Activated CD4-positive, CD25-positive, alpha-beta regulatory T cell (primary cell): ENCODE measurements at regions not wholly inside any gene's neighbourhood (a gene's known extent, or its start where the extent isn't known, plus 50 kb on each side); places are given as distances from the start of the nearest gene placed in this dataset.
"Not testable (repeated sequence)": the region's sequence is repeated elsewhere in the genome, so short reads cannot be mapped to it uniquely, and the experiment has no call there.

Experiments
- DNase-seq, 4 experiments: peaks; one replicate each; lab custom pipeline; 2025; lab: John Stamatoyannopoulos, UW

DNA sequence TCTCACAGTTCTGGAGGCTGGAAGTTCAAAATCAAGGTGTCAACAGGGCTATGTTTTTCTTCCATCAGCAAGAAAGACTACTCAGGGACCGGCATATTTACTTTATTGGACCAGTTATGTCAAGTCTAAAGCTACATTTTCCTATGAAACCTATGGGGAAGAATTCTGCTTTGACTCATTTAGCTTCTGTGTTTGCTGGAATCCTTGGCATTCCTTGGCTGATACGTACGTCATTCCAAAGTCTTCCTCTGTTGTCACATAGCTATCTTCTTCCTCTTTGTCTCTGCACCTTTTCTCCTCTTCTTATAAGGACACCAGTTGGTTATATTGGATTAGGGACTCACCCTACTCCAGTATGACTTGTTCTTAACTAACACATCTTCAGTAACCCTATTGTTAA lies 137.4 kb upstream of the FBXO11 start:
- no peak for DNase-seq

DNA sequence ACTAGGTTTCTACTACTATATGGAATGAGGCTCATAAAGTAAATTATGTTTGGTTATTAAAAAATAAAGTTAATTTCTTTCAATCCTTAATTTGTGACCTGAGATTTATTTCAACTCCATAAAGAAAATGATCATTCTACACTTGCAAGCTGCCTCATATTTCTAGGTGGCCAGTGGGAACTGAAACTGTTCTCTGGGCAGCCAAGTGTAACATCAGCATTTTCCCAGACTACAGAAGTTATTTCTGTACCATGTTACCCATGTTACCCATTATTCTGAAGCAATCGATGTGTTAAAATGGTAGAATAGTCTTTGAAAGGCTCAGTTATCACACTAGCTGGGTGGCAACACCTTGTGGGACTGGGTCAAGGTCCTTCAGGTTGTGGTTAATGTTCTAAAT lies 139.3 kb upstream of the FBXO11 start:
- no peak for DNase-seq

DNA sequence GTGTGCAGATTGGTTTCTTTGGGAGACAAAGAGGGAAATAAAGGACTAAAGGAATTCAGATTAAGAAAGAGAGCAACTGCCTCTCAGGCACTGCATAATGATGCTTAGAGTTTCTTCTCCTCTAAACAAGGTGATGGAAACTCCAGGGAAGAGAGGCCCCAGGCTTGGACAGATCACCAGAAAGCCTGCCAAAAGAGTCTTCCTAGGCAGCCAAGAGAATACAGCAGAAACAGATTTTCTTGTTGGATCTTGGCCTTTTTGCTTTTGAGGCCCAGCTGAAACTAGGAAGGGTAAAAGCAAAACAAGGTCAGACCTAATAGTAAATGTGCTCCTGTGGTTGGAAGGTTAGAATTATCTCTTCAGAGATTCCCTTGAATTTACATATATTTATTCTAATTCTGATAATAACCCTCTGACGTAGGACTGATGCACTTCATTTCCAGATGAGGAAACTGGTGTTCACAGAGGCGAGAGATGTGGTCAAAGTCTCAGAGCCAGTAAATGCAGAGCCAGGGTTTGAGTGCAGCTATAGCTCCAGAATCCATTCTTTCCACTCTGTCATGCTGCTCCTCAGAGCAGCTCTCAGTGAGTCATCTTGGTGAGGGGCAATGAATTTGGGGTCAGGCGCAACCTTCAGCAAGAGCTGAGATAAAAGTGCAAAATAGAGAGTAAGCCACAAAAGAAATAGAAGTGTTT lies 142.3 kb upstream of the FBXO11 start:
- no peak for DNase-seq

DNA sequence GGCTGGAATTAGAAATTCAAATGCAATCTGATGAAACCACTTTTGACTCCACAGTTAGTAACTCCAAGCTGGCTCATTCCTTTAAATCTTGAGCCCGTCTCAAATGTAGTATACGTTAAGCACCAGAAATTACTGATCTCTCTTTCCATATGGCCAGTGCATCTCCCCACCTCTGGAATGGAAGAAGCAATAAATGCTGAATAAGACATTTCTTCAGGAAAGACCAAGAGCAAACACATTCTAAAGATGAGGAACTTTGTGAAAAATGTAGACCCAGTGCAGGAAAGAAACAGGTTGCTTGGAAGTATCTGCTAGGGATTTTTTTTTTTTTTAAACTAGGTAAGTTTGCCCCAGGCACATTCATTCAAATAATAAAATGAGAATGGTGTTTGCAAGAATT lies 143.1 kb upstream of the FBXO11 start:
- no peak for DNase-seq

DNA sequence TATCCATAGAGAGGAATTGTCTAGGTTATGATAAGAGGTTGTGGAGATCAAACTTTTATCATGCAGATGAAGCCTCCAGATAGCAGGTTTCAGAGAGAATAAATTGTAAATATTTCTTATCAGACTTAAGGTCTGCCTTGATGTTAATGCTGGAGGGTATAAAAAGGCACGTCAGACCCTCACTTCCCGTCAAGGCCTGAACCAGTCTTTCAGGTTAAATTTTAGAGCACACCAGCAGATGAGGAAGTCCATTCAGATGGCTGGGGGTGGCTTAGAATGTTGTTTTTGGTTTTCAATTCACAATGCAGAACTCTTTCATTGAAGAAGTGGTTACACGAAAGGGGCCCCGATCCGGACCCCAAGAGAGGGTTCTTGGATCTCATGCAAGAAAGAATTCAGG lies 144.4 kb upstream of the FBXO11 start:
- no peak for DNase-seq

DNA sequence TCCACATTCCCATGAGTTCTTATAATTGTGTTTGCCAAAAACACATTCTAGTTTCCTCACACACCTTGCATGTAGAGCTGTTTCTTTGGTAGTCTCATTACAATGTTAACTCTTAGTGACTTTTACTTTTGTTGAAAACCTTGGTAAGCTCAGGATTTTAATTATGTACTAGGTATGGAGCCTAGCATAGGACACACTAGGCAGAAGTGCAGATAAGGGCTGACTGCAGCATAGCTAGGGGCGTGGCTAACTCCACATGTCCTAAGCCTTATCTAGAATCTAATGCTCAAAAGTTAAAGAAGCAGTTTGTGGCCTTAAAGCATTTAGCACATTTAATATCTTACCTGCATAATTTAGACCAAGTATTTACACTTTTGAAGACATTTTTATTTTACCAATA lies 153.7 kb upstream of the FBXO11 start:
- DNase-seq: no peak

DNA sequence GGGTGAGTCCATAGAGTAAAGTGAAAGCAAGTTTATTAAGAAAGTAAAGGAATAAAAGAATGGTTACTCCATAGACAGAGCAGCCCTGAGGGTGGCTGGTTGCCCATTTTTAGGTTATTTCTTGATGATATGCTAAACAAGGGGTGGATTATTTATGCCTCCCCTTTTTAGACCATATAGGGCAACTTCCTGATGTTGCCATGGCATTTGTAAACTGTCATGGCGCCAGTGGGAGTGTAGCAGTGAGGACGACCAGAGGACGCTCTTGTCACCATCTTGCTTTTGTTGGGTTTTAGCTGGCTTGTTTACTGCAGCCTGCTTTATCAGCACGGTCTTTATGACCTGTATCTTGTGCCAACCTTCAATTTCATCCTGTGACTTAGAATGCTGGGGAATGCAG lies 155.4 kb upstream of the FBXO11 start:
- DNase-seq: not testable (repeated sequence)

DNA sequence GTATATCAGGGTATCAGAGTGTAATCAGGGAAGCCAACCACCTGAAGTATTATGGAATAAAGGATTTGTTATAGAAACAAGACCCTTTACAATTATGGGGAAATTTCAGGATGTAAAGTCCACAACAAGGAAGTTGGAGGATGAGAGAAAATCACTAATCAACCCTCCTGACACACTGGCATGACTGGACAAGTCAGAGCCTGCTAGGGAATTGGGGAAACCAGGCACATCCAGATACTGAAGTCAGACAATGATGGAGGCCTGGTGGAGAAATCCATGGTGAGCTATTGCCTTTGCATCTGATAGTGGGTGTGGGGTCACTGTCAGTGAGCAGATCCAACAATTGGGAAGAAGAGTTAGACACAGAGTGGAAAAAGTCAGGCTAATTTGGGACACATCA lies 158.8 kb upstream of the FBXO11 start:
- DNase-seq: no peak

DNA sequence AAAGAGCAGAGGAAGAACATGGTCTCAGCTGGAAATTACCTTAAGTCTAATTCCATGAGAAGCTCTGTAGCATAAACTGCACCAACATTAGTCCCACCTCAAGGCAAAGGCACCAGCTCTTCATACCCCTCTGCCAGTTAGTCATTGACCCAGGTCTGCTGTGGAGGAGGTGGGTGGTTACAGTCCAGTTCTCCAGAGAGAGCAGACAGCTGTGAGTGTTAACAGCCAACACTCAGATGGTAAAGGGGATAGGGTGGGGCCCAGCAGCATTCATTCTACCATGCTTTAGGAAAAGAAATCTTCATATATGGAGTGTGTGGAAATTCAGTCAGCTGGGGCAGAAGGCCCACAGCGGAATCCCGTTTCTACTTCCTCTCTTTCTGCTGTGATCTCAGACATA lies 159.7 kb upstream of the FBXO11 start:
- no peak for DNase-seq

DNA sequence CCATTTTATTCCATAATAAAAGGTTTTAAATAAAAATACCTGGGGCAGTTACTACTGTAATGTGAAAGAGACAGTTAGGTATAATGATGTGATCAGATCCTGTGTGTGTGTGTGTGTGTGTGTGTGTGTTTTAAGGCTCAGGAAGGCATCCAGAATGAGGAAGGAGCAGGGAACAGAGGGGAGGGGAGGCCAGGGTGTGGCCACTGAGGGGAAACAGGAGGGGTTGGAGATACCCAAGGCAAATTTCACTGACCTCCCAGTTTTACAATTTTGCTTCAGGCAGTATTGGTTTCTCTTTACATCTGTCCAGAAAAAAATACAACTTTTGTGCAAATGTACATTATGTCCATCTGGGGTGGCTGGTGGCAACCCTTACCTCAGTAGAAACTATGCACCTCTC lies 163.5 kb upstream of the FBXO11 start:
- DNase-seq: no peak

DNA sequence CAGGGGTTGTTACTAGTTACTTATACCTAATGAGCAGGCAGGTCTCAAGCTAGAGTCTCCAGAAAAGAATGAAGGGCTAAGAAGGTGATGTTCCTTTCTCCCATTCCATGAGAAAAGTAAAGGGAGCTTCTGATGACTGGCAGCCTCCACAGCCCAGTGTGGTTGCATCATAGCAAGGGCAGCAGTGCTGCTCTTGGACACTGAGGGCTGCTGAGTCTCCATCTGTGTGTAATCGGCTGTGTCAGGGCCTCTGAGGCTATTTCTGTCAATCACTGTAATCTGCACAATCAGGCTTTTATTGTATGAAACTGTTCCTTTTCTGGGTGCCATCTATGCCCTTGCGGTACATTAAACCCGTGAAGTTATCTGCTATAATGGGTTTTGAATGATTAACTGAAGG lies 164.1 kb upstream of the FBXO11 start:
- no peak for DNase-seq

DNA sequence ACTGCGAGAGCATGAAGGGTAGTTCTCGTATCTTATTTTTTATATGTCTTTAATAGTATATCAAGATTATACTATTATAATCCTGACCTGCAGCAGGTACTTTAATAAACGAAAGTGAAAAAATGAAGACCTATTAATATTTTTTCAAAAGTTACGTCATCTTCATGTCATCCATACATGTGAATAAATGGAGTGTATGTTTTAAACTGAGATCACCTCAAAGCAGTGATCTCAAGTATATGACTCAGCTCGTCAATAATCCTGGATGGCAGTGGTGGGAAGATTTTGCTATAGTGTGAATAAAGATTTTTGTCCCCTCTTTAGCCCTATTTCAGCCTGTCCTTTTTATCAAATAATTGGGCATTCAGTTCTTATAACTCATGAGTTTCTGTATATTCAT lies 166.3 kb upstream of the FBXO11 start:
- no peak for DNase-seq

DNA sequence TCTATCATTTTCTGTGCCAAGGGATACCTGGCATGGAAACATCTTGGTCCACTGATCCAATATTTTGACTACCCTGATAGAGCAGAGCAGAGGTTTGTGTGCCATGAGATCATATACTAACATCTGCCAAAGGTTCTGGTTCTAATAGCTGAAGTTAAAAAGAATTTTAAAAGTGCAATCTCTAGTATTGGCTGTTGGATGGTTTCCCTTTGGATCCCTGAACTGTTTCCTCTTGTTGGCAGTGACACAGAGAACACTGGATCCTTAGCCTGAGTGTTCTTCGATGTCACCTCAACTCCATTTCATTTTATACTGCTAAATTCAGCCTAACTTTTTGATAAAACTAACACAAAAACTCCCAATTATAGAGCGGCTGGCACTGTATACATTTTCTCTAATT lies 169.3 kb upstream of the FBXO11 start:
- no peak for DNase-seq

DNA sequence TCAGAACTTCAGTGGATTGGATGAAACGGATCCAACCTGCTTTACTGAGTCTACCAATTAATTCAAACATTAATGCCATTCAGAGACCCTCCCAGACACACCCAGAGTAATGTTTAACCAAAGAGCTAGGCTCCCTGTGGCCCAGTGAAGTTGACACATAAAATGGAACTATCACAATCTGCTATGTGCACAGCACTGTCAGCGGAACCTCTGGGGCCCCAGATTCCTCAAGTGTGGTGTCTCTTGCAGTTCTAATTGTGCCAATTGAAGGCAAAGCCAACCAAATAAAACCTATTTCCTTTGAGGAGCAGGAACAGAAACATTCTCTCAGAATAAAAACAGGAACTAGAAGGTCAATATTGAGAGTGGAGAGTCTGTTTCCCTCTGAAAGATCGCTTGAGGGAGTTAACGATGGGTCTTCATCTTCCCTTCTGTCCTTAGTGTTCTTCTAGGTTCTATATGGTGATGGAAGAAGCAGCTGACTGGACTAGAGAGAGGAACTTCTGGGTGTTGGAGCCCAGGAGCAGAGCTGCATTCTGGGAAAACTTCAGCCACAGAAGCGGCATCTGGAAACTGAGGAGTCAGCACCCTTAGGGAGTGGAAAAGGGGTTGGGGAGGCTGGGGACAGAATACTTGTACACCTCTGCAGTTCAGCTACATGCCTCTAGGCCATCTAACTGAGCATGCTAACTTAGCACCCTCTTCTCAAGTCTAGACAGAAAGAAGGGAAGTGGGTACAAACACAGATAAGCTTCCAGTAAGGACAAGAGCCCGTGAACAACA lies 174.4 kb upstream of the FBXO11 start:
- DNase-seq: no peak

DNA sequence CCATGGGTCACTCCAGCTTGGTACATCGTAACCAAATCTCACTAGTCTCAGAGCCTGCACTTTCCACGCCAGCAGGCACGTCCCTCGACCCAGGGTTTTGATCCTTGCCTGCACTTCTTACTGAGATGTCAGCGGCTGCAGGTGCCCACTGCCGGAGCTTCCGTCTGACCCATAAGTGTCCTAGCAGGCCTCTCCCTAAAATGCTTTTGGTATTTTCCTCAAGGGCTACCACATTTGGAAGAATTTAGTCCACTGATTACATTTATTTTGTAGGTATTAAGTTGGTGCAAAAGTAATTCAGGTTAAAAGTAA lies 175.0 kb upstream of the FBXO11 start:
- no peak for DNase-seq

DNA sequence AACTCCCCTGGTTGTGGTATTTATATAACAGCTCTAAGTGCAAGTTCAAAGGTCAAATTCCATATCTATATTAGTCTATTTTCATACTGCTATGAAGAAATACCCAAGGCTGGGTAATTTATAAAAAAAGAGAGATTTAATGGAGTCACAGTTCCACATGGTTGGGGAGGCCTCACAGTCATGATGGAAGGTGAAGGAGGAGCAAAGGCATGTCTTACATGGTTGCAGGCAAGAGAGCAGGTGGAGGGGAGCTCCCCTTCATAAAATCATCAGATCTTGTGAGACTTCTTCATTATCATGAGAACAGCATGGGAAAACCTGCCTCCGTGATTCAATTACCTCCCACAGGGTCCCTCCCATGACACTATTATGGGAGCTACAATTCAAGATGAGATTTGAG lies 179.6 kb upstream of the FBXO11 start:
- DNase-seq: no peak

DNA sequence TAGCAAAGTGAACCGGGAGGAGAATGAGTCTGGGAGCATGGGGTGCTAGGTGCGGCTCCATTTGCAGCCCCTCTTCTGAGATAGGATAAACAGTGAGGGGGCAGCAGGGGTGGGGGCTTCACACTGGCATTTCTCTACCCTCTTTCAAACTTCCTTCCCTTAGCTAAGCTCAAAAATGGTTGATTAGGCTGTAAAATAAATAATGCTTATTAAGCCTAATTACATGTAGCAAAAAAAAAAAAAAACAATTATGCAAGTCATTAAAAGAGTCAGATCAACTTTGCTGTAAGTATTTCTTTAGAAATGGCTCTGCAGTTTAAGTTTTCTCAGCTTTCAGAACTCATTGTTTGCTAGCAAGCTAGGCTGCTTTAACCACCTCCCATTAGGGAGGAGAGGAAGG lies 182.7 kb upstream of the FBXO11 start:
- no peak for DNase-seq

DNA sequence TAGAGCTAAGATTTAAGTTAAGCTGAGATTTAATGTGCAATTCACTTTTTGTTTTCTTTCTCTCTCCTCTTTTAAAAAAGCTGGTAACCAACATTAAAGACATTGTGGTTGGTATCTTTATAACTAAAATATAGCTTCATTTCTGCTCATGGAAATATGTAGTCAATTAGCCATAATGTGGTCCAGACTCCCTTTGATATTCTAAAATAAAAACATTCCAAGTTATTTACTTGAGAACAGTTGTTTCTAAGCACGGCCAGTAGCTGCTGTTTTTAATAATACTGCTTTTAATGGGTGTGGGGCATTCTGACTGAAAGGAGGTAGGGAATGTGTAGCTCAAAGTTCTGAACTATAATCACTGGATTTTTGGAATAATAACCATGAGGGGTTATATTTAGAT lies 183.3 kb upstream of the FBXO11 start:
- DNase-seq: no peak

DNA sequence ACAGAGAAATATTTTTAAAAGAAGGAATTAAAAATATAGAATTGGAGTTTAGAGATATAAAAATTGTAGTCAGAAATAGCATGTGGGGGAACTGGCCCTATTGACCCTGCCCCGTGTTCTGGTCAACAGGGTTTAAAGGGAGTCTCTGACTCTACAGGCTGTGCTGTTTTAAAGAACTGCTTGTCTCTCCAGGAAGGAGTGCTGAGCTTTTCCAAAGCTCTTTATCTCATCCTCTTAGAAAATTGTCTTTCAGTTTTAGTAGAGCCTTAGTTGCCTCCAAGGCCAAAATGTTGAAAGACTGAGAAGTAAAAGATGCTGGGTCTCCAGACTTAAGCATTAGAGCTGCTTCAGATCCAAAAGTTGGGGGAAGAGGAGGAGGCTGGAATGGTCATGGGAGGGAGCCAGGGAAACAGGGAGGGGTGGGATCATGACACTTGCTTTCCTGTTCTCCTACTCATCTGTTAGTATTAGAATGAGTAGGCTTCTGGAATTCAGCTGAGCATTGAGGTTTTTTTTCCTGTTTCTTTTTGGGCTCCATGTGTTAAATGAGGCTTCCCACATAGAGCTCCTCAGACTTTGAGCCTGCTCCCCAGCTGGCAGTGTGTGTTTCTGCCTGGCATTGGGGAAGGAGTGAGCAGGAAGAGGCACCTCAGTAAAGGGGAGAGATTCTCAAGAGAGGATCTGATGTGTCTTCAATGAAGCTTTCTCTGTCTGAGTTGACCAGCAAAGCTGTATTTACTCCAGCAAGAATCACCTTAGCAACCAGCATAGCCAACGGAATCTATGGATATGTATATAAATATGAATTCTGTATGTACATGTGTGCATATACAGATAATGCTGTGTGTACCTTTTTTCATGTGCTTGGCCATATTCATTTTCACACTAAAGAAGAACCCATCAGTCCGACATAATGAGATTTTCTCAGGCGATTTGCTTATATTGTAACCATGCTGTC lies 186.8 kb upstream of the FBXO11 start:
- no peak for DNase-seq

DNA sequence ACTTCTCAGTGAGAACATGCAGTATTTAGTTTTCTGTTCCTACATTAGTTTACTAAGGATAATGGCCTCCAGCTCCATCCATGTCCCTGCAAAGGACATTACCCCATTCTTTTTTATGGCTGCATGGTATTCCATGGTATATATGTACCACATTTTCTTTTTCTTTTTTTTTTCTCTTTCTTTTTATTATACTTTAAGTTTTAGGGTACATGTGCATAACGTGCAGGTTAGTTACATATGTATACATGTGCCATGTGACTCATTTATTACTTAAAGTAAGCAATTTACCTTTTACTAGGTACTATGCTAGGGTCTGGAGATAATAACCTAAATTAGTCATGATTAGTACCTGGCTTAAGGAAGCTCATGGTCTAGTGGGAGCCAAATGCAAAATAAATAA lies 190.5 kb upstream of the FBXO11 start:
- DNase-seq: not testable (repeated sequence)

DNA sequence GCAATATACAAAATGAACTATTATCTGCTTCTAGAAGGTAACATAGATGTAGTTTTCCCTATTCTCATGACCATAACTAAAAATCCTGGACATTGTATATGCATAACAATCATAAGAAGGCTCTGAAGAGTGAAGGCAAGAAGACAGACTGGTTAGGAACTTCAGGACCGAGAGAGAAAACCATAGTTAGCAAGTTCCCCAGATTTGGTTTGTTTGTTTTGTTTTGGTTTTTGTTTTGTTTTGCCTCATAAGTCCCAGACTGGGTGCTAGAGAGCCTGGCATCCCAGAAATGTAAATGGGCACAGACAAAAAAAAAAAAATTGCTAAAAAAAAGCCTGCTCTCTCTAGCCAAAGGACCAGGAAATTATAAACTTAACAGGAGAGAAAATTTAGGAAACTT lies 192.2 kb upstream of the FBXO11 start:
- DNase-seq: no peak

DNA sequence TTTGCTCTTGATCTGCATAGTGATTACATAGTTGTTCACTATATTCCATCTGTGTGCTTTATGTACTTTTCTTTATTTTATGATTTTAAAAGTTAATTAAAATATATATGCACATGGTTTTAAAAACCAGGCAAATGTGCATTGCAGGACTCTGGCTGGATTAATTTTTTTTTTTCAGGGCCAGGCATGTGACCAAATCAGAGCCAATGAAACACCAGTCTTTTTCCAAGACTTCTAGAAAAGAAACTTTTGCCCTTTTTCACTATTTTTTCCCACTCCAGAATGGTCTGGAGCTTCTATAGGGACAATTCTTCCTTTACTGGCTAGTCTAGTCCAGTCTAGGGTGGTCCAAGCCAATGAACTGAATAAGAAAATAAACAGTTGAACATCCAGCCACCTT lies 198.1 kb upstream of the FBXO11 start:
- no peak for DNase-seq

DNA sequence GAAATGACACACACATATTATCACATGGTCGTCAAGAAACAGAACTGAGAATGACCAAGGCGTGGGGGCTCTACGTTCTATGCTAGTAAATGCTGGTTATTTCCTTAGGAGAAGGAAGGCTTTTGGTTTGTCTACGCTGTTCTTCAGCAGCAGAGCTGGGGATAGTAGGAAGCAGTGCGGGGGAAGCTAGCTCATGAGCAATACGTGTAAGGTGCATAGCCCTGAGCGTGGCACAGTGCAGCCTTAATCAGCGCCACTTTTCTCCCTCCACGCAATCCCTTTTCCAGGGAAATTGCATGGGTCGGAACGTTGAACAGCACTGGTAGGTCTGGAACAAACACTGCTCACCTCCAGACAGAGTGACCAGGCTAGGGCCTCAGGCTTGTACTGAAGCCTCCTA lies 199.6 kb upstream of the FBXO11 start:
- DNase-seq: no peak
